HepG2 (cell line): ENCODE measurements at regions not wholly inside any gene's neighbourhood (a gene's known extent, or its start where the extent isn't known, plus 50 kb on each side); places are given as distances from the start of the nearest gene placed in this dataset.

ENCODE experiments used
- BCL6 ChIP-seq: IDR thresholded peaks from 2 replicates; pipeline ENCODE4 v1.6.1; 2016; ENCODE audit warnings: missing genetic modification reagents, missing compliant biosample characterization
- CHD2 ChIP-seq: IDR thresholded peaks from 2 replicates; pipeline ENCODE4 v1.6.1; 2011; ENCODE audit warnings: low read depth, low read length, improper control_type of control experiment
- EHMT2 ChIP-seq: fragments of 200-600 bp; sonication (generic); IDR thresholded peaks from 2 replicates; pipeline ENCODE4 v1.7.0; 2017; ENCODE audit warnings: antibody characterized with exemption, low read depth, low read length, borderline replicate concordance
- ELF1 ChIP-seq: sonication (generic); formaldehyde crosslinking; IDR thresholded peaks from 2 replicates; pipeline ENCODE4 v1.4.0; 2020; ENCODE audit warnings: missing genetic modification reagents
- ELF3 ChIP-seq: IDR thresholded peaks from 2 replicates; pipeline ENCODE4 v1.6.1; 2016; ENCODE audit warnings: missing genetic modification reagents, missing compliant biosample characterization
- HDAC1 ChIP-seq: sonication (generic); formaldehyde crosslinking; IDR thresholded peaks from 2 replicates; pipeline ENCODE4 v1.5.1; 2020; ENCODE audit warnings: mild to moderate bottlenecking, missing genetic modification reagents
- HOXA3 ChIP-seq: sonication (generic); formaldehyde crosslinking; IDR thresholded peaks from 2 replicates; pipeline ENCODE4 v1.5.0; 2020; ENCODE audit warnings: missing genetic modification reagents
- KDM3A ChIP-seq: IDR thresholded peaks from 2 replicates; pipeline ENCODE4 v1.6.1; 2018; ENCODE audit warnings: low read depth, missing compliant biosample characterization
- MAFF ChIP-seq: IDR thresholded peaks from 2 replicates; pipeline ENCODE4 v1.6.1; 2011; ENCODE audit warnings: low read depth, low read length, improper control_type of control experiment
- PAXIP1 ChIP-seq: sonication (generic); formaldehyde crosslinking; conservative IDR thresholded peaks from 2 replicates; pipeline ENCODE4 v1.4.0; 2020; ENCODE audit warnings: mild to moderate bottlenecking, missing genetic modification reagents, moderate library complexity
- SALL2 ChIP-seq: sonication (generic); formaldehyde crosslinking; IDR thresholded peaks from 2 replicates; pipeline ENCODE4 v1.8.1; 2023; ENCODE audit warnings: mild to moderate bottlenecking, missing genetic modification reagents, inconsistent platforms
- TBX2 ChIP-seq: sonication (generic); formaldehyde crosslinking; IDR thresholded peaks from 2 replicates; pipeline ENCODE4 v1.5.0; 2020; ENCODE audit warnings: missing genetic modification reagents, mild to moderate bottlenecking, borderline replicate concordance
- THAP11 ChIP-seq: IDR thresholded peaks from 2 replicates; pipeline ENCODE4 v1.6.1; 2016; ENCODE audit warnings: missing biosample characterization, missing genetic modification reagents
- ZBTB3 ChIP-seq: sonication (generic); formaldehyde crosslinking; IDR thresholded peaks from 2 replicates; pipeline ENCODE4 v1.4.0; 2020; ENCODE audit warnings: low read depth, mild to moderate bottlenecking, moderate library complexity, missing genetic modification reagents, borderline replicate concordance
- ZIK1 ChIP-seq: sonication (generic); formaldehyde crosslinking; IDR thresholded peaks from 2 replicates; pipeline ENCODE4 v1.5.0; 2020; ENCODE audit warnings: mild to moderate bottlenecking, low read depth, missing genetic modification reagents, borderline replicate concordance
- ZKSCAN8 ChIP-seq: IDR thresholded peaks from 2 replicates; pipeline ENCODE4 v1.6.1; 2016; ENCODE audit warnings: borderline replicate concordance, missing genetic modification reagents, missing compliant biosample characterization
- ZNF264 ChIP-seq: sonication (generic); formaldehyde crosslinking; IDR thresholded peaks from 2 replicates; pipeline ENCODE4 v1.4.0; 2020; ENCODE audit warnings: missing genetic modification reagents
- ZNF292 ChIP-seq: sonication (generic); formaldehyde crosslinking; IDR thresholded peaks from 2 replicates; pipeline ENCODE4 v1.8.1; 2022; ENCODE audit warnings: mild to moderate bottlenecking, low read depth, missing genetic modification reagents, borderline replicate concordance
- ZNF329 ChIP-seq: sonication (generic); formaldehyde crosslinking; IDR thresholded peaks from 2 replicates; pipeline ENCODE4 v1.9.0; 2021; ENCODE audit warnings: low read depth, mild to moderate bottlenecking, missing genetic modification reagents
- ZNF331 ChIP-seq: sonication (generic); formaldehyde crosslinking; IDR thresholded peaks from 2 replicates; pipeline ENCODE4 v1.4.0; 2020; ENCODE audit warnings: missing genetic modification reagents
- ZNF550 ChIP-seq: sonication (generic); formaldehyde crosslinking; IDR thresholded peaks from 2 replicates; pipeline ENCODE4 v1.4.0; 2020; ENCODE audit warnings: mild to moderate bottlenecking, missing genetic modification reagents, borderline replicate concordance
- ZNF644 ChIP-seq: IDR thresholded peaks from 2 replicates; pipeline ENCODE4 v1.6.1; 2016; ENCODE audit warnings: low read depth
- TF ChIP-seq, protein P1 (sequence below): IDR thresholded peaks from 2 replicates; pipeline ENCODE4 v1.6.1; 2012; ENCODE audit warnings: inconsistent platforms
- TF ChIP-seq, protein P2 (sequence below): fragments of 450-650 bp; IDR thresholded peaks from 2 replicates; pipeline ENCODE4 v1.6.1; 2016
- TF ChIP-seq, protein P3 (sequence below): sonication (generic); formaldehyde crosslinking; IDR thresholded peaks from 2 replicates; pipeline ENCODE4 v1.4.0; 2020; ENCODE audit warnings: missing genetic modification reagents; ENCODE audit errors: not compliant biosample characterization

GRCh38 chr6:151716526-151716932, 91.0 kb upstream of the ESR1 start (continued):
- TF ChIP-seq ZBTB3 (CRISPR knock-in tag) = no peak
- TF ChIP-seq ZNF644 (CRISPR knock-in tag) = 0 out of 2 replicates have a peak, but pooled peaks have one; percentile 26
- TF ChIP-seq ELF3 (CRISPR knock-in tag) = peak; percentile 99
- TF ChIP-seq KDM3A = 0 out of 2 replicates have a peak, but pooled peaks have one; percentile 42
- TF ChIP-seq CHD2 = peak; percentile 22; the same call in 1 of the 2 replicates
- 0 out of 2 replicates have a peak, but pooled peaks have one; percentile 60 for TF ChIP-seq SALL2 (CRISPR knock-in tag)
- TF ChIP-seq PAXIP1 (CRISPR knock-in tag) = peak; percentile 58
- TF ChIP-seq ZNF331 (CRISPR knock-in tag) = 0 out of 2 replicates have a peak, but pooled peaks have one; percentile 35
- TF ChIP-seq, protein P1, sequence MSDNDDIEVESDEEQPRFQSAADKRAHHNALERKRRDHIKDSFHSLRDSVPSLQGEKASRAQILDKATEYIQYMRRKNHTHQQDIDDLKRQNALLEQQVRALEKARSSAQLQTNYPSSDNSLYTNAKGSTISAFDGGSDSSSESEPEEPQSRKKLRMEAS = peak; percentile 18; the same call in 1 of the 2 replicates
- TF ChIP-seq ZIK1 = no peak
- TF ChIP-seq THAP11 (CRISPR knock-in tag) = peak; percentile 55
- TF ChIP-seq ZNF329 (CRISPR knock-in tag) = no peak
- TF ChIP-seq, protein P2, sequence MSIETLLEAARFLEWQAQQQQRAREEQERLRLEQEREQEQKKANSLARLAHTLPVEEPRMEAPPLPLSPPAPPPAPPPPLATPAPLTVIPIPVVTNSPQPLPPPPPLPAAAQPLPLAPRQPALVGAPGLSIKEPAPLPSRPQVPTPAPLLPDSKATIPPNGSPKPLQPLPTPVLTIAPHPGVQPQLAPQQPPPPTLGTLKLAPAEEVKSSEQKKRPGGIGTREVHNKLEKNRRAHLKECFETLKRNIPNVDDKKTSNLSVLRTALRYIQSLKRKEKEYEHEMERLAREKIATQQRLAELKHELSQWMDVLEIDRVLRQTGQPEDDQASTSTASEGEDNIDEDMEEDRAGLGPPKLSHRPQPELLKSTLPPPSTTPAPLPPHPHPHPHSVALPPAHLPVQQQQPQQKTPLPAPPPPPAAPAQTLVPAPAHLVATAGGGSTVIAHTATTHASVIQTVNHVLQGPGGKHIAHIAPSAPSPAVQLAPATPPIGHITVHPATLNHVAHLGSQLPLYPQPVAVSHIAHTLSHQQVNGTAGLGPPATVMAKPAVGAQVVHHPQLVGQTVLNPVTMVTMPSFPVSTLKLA = no peak
- TF ChIP-seq, protein P3, sequence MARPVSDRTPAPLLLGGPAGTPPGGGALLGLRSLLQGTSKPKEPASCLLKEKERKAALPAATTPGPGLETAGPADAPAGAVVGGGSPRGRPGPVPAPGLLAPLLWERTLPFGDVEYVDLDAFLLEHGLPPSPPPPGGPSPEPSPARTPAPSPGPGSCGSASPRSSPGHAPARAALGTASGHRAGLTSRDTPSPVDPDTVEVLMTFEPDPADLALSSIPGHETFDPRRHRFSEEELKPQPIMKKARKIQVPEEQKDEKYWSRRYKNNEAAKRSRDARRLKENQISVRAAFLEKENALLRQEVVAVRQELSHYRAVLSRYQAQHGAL (CRISPR knock-in tag) = no peak
- no peak for TF ChIP-seq EHMT2
- TF ChIP-seq ZNF264 = no peak
- peak; percentile 75 for TF ChIP-seq HOXA3 (CRISPR knock-in tag)
- peak; percentile 85; the same call in 1 of the 2 replicates for TF ChIP-seq ZNF292
- no peak for TF ChIP-seq HDAC1
- TF ChIP-seq ELF1 = peak; percentile 84
- TF ChIP-seq ZKSCAN8 = peak; percentile 22; the same call in 1 of the 2 replicates
- no peak for TF ChIP-seq ZNF550
- TF ChIP-seq MAFF = peak; percentile 71
- TF ChIP-seq BCL6 (CRISPR knock-in tag) = peak; percentile 63
- TF ChIP-seq TBX2 = peak; percentile 66; the same call in 1 of the 2 replicates
